IPS DF 4.7 (cell line): ENCODE measurements at regions not wholly inside any gene's neighbourhood (a gene's known extent, or its start where the extent isn't known, plus 50 kb on each side); places are given as distances from the start of the nearest gene placed in this dataset.

Experiments used
- DNase-seq: peaks from one replicate; pipeline ENCODE4 v3.0.0-alpha.2; 2013; ENCODE audit warnings: low spot score; ENCODE audit errors: extremely low read depth

DNA sequence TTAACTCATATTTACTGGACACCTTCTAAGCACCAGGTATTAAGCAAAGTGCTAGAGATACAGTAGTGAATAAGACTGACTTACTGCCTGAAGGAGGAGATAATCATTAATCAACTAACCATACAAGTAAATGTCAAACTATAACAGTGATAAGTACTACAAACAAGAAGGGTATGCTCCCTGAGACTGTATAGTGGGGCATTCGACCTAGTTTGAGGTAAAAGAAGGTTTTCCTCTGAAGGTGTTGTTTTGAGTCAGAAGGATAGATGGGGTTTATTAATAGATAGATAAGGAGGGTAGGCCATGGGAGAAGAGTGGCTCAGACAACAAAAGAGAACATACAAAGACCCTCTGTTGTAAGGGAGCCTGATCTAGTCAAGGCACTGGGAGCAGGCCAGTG is 105.4 kb downstream of the DDIT4L start:
- DNase-seq: no peak

DNA sequence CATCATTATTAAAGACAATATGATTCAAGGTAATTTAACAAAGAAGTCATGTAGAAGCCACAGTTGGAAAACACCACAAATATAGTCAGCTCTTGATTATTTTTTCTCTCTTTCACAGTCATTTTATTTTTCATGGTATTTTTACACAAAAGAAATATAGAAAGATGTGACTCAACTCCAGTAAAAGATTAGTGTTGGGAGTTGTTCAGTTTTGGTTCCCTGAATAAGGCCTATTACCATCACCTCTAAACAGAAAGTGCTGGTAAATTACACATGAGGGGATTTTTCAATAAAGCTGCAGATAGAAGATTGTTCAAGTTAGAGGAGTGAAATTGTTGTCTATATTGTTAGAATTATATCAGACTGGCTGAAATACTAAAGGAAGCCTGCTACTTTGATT is 107.0 kb downstream of the DDIT4L start:
- DNase-seq: no peak

DNA sequence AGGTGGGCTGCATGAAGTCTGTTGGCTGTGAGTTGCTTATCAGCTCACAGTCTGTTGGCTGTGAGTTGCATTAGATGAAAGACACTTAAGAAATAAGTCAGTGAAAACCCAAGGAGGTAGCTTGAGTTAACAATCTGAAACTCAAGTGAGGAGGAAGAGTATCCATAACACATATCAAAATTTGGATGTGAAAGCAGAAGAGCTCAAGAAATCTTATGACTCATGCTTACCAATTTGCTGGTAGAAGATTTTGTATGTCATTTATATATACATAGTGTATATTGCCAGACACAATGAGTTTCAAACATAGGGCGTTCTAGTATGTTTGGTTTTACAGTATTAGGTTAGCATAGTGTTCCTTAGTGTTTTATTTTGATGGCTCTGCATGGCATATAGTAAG is 107.4 kb downstream of the DDIT4L start:
- DNase-seq: no peak

DNA sequence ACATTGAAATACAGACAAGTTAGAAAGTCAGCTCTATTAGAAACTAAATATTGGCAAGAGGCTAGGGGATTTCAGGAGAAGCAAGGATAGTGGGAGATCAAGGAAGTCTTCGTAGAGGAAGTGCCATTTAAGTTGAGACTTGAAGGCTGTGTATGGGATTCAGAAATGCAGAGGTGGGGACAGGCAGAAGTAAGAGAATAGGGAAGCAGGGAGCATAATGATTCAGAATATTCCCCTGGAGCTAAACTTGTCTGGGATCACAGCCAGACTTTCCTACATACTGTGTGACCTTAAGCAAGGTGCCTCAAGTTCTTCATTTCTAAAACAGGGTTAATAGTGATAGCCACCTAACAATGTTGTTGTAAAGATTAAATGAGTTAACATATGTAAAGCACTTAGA is 108.8 kb downstream of the DDIT4L start:
- DNase-seq: no peak

DNA sequence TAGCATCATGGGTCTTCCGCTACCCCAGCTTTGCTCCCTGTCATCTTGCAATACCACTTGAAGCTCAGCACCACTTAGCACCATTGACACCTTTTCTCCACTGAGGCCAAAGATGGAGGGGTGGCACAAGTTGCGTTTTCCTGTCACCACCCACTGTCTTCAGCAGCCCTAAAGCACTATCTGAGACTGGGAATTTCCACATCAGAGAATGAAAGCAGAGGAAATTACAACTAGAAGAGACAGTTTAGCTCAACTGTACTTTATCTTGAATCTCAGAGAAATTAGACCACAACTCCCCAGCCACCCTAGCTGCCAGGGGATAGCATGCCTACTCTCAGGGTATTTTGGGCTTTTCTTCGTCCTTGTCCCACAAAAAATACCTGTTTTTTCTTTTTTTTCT is 111.0 kb downstream of the DDIT4L start:
- no peak for DNase-seq

DNA sequence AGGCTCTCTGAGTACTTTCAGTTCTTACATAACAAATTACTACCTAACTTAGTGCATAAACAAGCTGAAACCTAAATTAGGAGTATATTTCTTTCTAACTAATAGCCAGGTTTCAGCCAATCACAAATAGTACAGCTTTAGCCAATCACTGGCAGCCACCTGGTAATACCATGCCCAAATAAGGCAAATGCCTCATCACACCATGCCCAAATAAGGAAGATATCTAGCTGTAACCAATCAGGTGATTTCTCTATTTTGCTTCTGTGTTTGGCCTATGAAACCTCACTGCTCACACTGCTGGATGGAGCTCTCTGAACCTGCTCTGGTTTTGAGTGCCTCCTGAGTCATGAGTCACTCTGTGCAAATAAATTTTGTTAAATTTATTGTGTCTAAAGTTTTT is 113.5 kb downstream of the DDIT4L start:
- no peak for DNase-seq

DNA sequence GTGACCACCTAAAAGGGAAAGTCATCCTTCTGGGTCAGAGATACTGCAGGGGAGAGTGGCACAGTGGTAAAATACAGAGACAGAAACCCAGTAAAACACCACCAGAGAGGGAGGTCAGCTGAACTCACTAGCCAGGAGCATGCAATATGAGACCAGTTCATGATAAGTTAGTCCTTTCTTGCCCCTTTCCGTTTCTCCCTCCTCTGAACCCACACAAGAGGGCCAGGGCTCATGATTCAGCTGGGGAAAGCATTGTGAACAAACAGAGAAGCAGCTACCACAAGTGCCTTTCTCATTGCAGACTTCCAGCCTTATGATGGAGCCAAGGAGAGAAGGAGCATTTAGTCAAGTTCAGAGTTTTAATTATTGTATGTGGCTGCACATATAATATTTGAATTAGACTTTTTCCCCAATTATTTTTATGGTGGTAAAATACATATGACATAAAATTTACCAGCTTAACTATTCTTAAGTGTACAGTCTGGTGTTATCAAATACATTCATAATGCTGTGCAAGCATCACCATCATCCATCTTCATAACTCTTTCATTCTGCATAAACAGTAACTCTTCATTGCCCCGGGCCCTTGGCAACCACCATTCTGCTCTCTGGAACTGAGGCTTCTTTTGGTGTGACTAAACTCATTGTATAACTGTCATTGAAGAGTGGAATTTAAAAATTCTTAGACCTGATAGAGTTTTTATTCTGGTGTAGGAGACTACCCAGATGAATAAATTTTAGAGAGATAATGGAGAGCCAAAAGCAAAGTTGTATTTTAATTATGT is 114.6 kb downstream of the DDIT4L start:
- no peak for DNase-seq

DNA sequence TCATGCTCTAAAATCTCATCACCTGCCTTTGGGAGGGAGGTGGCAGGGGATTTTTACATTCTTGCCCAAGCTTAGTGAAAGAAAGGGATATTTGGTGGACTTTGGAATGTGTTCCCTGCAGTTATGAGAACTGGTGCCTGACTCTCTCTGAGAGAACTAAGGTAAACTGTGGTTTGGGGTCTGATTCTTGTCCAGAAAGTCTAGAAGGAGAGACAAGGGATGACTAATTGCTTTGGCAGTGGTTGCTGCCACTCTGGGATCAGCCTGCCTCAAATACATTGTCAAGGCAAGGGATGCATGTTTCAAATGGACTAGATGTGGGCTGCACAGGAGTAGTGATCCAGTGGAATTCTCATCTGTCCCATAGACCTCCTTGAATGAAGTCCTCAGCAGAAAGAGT is 115.2 kb downstream of the DDIT4L start:
- DNase-seq: no peak

DNA sequence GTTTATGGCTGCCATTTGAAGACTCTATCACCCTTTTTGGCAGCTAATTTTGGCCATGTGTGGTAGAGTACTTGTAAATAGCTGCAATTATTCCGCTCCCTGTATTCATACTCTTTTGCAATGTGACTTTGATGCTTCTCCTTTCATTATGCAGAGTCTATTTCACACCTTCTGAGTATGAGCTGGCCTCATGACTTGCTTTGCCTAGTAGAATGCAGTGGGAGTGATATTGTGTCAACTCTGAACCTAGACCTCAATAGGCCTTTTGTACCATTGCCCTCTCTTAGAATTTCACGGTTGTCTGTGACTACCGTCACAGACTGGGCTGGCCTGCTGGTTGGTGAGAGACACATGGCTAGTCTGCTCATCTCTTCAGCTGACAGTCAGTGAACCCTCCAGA is 118.8 kb downstream of the DDIT4L start:
- DNase-seq: no peak

DNA sequence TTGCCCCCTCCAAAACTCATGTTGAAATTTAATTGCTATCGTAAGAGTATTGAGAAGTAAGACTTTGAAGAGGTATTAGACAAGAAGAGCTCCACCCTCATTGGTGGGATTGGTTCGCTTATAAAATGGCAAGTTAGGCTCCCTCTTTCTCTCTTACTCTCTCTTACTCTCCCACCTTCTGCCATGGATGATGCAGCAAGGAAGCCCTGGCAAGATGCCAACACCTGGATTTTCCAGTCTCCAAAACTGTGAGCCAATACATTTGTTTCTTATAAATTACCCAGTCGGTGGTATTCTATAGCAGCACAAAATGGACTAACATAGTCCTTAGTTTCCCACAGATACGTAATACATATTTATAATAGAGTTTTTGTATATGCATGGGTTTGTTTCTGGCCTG is 119.4 kb downstream of the DDIT4L start:
- DNase-seq: no peak

DNA sequence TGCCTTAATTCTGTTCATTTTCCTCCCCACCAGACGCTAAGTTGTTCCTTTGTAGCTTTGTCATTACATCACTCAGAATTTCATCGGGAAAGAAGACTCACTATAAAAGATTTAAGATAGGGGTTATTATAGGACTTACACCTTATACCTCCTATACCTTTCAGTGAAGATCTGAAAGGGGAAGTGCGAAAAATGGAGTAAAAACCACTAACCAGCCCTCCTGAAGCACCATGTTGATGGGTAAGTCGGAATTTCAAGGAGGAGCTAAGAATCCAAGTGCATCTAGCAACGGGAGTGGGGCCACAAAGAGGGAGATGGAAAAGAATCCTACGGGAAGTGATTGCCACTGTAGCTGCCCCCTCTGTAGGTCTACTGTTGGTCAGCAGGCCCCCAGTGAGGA is 119.1 kb upstream of the H2AZ1 start:
- DNase-seq: no peak

DNA sequence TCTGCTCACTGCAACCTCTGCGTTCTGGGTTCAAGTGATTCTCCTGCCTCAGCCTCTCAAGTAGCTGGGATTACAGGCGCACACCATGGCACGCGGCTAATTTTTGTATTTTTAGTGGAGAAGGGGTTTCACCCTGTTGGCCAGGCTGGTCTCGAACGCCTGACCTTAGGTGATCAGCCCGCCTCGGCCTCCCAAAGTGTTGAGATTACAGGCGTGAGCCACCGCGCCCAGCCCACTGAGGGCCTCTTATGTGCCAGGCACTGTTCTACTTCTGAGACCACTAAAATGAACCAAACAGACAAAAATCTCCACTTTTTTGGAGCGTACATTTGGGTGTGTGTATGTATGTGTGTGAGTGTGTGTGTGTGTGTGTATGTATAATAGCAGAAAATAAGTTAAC is 117.2 kb upstream of the H2AZ1 start:
- no peak for DNase-seq

DNA sequence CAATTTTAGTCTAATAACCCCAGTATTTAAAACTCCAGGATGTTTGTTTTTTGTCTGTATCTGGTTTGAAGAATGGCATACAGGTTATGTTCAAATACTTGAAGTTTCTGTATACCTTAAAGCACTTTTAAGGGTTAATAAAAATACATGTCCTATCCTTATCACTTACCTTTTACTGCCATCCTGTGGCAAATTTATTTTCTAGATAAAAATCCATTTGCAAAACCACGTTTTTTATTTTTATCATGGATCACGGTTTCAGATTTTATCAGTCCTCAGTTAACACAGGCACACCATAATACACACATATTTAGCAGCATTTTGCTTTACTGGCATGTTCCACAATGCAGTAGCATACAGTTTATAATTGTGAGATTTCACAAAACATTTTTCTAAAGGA is 113.3 kb upstream of the H2AZ1 start:
- no peak for DNase-seq

DNA sequence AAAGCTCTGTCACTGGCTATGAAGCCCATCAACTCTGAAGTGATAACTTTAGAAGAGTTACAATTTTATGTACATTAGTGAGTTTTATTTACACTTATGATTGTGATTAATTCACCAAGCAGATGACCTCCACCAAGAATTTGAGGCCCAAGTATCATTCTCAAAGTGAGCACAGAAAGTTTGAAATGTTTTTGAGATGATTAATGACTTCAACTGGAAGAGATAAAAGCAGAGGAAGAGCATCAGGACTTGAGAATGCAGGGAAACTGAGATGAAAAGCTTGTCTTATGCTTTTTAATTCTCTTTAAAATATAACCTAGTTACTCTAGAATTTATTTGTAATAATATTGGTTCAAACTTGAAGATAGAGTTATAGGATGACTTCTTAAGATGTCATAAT is 112.8 kb upstream of the H2AZ1 start:
- no peak for DNase-seq

DNA sequence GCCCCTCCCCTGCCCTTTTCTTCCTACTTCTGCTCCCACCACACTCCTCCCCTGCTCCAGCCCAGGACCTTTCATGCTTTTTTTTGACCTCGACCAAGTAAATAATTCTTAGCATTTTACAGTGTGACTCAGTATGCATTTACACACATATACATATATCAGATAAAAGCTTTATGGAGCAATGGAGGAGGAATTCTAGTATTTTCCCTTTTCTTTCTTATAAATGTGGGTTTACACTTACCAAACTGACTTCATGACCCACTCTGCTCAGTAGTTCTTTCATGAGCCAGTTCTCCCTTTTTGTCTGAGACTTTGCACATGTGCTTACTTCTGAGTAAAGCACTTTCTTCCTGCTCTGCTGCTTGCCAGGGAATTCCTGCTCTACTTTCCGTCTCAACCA is 111.8 kb upstream of the H2AZ1 start:
- DNase-seq: no peak

DNA sequence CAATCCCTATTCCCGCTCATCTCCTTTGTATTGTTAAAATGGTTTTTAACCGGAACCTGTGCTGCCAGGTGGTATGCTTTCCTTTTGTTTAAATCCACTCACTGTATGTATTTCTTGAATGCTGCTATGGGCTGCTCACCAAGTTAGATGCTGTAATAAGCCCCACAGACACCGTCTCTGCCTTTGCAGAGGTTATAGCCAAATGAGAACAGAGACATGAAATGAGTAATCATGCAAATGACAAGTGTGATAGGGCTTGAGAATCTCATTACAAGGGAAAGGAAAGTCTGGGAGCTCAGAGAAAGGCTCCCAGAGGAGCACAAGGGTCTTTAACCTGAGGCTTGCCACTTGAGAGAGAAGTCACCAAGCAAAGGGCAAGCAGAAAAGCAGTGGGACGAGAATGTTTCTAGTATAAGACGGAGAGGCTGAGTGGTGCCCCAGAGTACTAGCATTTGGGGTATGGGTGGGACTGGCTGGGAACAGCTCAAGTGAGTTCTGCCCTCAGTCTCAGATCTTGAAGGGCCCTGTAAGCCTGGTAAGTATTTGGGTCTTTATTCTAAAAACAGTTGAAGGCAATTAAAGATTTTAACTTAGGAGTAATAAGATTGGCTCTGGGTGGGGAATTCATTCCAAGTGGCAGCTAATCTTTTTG is 110.8 kb upstream of the H2AZ1 start:
- no peak for DNase-seq

DNA sequence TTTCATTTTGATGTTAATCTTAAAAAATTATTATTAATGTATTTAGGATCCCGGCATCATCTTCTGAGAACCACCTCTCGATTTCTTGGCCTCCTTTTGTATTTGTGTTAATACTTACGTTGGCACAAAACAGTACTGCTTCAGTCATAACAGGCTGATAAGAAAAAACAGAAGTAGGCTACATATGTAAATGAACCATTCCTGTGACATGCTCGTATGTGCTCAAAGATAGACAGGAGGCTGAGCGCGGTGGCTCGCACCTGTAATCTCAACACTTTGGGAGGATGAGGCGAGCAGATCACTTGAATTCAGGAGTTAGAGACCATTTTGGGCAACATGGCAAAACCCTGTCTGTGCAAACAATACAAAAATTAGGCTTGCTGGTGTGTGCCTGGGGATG is 109.4 kb upstream of the H2AZ1 start:
- no peak for DNase-seq

DNA sequence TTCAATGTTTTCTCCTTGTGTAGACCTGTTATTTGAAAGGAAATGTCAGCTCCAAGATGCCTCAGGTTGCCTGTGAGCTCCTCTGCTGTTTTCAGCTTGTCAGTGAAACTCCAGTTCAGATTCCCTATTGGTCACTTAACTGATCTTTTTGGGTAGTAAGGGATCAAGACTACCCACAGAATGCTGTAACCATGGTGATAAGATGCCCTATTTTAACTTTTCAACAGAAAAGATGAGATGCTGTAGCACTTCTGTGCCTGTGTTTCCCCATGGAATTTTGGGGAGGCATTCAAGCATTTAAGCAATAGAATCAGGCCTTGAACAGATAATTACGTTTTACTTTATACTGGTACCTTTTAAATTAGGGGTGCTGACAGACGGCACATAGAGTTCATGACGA is 106.6 kb upstream of the H2AZ1 start:
- no peak for DNase-seq

DNA sequence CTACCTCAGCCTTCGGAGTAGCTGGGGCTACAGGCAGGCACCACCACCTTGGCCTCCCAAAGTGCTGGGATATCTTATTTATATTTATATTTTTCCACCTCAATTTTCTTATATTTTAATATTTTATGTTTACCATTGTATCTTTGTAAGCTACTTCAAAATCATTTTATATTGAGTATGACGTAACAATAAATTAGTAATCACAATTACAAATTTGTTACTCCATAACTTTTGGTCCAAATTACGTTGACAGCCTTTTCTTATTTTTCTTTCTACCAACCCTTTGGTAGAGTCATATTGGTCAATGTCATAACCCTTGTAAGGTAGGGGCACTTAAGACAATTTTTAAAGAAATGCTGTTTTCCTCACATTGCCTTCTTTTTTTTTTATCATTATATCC is 104.0 kb upstream of the H2AZ1 start:
- no peak for DNase-seq

DNA sequence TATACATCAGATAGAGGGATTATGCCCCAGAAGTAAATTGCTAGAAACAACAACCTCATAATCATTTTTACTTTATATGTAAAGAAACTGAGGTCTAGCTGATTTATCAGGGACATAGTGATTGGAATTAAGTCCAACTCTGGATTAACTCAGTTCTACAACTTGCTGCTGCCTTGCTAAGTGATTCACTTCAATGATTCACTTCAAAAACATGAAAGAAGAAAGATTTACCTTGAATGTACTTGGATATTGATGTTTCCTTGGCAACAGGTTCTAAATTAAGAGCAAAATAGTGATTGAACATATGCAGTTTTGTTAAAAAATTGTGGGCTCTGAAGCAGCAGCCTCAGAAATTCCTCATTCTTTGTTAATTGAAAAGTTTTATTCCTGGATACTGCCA is 99.8 kb upstream of the H2AZ1 start:
- DNase-seq: no peak

DNA sequence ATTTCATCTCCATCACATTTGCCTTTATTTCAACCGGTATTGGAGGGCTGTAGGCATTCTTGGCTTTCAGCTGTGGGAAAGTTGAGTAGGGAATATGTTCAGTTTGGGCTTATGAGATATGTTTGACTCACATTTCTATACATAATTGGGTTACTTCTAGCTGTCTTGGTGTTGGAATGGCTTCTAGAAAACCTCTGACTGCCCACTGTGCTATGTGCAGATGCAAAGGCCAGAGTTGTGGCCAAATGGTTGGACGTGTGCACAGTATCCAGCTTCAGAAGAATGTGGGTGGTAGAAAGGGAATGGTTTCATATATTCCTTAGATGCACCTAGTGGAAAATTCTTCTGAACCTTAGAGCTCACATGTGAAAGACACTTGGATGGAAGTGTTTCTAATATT is 92.6 kb upstream of the H2AZ1 start:
- DNase-seq: no peak

DNA sequence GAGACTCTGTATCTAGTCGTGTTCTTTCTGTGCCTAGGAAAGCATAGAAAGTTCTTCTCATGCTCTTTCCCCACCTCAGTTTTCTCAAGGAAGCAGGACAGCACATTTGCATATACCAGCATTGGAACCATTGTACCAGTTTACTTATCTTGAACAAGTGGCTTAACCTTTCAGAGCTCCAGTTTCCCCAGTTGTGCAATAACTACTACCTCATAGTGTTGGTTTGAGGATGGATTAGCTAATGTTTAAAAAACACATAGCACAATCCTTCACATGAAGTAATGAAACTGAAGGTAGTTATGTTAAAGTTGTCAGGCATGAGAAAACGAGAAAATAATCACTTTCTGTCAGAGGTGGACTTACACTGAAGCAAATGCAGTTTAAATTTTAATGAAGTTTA is 92.2 kb upstream of the H2AZ1 start:
- DNase-seq: no peak

DNA sequence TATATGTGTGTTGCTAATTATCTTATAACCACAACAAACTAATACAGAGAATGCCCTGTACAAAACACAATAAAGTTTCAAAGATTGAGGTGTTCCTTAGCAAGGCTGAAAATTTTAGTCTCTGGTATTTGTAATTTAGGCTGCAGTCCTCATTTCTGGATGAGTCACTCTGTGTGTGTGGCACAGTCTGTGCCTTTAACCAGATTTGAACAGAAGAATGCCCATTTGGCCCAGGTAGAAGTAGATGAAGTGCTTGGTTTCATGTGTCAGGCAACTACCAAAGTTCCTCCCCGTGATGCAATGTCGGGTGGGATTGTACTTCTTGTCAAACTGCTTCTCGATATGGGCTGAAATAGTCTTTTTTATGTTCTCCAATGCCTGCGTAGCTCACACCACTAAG is 91.6 kb upstream of the H2AZ1 start:
- no peak for DNase-seq
